ENCODE measurements at regions not wholly inside any gene's neighbourhood (a gene's known extent, or its start where the extent isn't known, plus 50 kb on each side); places are given as distances from the start of the nearest gene placed in this dataset.

DNA sequence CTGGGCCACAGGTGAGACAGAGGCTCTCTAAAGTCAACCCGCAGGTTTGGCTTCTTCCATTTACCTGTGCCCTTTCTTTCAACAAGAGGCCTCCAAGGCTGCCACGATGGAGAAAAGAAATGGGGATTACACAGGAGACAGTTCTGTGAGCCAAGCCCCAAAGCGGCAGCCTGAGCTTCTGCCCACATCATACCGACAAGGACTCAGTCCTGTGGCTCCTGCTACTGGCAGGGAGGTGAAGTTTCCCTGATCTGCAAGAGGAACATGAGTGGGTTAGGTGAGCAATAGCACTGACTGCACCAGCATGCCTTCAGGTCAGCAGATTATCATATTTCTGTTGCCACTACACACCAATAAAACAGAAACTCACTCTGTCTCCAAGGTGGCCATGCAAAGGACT is 800.0 kb downstream of the KCNJ18 start:
- Histone ChIP-seq H3K27me3 (ENCODE audit: insufficient read depth, low read length, poor library complexity) (no peaks in the 10 kb centered on the region), H3K27ac (ENCODE audit: low read length) (no peak overlapping the region), H3K36me3 (ENCODE audit: insufficient read depth, low read length) (no peaks in the 10 kb centered on the region), H3K9me3 (ENCODE audit: insufficient read depth, low read length, severe bottlenecking) (peaks cover 5% of the 10 kb centered on the region), H3K4me1 (ENCODE audit: insufficient read depth, low read length) (no peaks in the 10 kb centered on the region), H3K9ac (ENCODE audit: low read depth, low read length) (no peak overlapping the region), H3K4me2 (ENCODE audit: insufficient read depth, low read length) (no peak overlapping the region), H2AFZ (ENCODE audit: low read depth, low read length) (no peak overlapping the region), H4K20me1 (ENCODE audit: insufficient read depth, low read length) (no peaks in the 10 kb centered on the region), H3K79me2 (ENCODE audit: insufficient read depth, low read length) (no peaks in the 10 kb centered on the region), H3K4me3 (ENCODE audit: low read depth in 1 of 2, low read length in 2 of 2) (no peak overlapping the region)
- no peak for DNase-seq
- TF ChIP-seq, protein P1, sequence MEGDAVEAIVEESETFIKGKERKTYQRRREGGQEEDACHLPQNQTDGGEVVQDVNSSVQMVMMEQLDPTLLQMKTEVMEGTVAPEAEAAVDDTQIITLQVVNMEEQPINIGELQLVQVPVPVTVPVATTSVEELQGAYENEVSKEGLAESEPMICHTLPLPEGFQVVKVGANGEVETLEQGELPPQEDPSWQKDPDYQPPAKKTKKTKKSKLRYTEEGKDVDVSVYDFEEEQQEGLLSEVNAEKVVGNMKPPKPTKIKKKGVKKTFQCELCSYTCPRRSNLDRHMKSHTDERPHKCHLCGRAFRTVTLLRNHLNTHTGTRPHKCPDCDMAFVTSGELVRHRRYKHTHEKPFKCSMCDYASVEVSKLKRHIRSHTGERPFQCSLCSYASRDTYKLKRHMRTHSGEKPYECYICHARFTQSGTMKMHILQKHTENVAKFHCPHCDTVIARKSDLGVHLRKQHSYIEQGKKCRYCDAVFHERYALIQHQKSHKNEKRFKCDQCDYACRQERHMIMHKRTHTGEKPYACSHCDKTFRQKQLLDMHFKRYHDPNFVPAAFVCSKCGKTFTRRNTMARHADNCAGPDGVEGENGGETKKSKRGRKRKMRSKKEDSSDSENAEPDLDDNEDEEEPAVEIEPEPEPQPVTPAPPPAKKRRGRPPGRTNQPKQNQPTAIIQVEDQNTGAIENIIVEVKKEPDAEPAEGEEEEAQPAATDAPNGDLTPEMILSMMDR (IDR thresholded peaks at IDR 0.05; ENCODE audit: borderline replicate concordance, extremely low read depth, low read length, poor library complexity, severe bottlenecking), result no peak
- TF ChIP-seq EZH2 (IDR thresholded peaks at IDR 0.05; ENCODE audit: borderline replicate concordance, low read depth, low read length, severe bottlenecking), result no peak
- no peak for ATAC-seq (ENCODE audit: insufficient read depth, low read depth)

DNA sequence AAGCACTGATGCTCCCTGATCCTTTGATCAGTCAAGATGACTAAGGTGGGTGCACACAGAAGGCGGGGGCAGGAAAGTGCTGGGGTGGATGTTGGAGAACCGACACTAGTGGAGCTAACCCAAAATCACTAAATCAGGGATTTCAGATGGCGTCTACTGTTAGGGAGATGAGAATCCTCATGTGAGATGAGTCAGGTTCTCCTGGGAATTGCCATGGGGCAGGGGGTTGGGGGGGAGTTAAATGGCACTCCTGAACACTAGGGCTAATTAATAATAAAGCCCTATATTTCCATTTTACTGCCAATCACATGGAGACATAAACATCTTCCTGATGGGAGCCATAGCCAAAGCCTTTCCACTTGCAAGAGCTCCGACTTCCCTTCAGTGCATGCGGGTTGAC is 804.1 kb downstream of the KCNJ18 start:
- no peaks in the 10 kb centered on the region for H3K27me3 ChIP-seq (ENCODE audit: insufficient read depth, low read length, poor library complexity)
- TF ChIP-seq, protein P1 (IDR thresholded peaks at IDR 0.05; ENCODE audit: borderline replicate concordance, extremely low read depth, low read length, poor library complexity, severe bottlenecking), result no peak
- no peak for TF ChIP-seq EZH2 (IDR thresholded peaks at IDR 0.05; ENCODE audit: borderline replicate concordance, low read depth, low read length, severe bottlenecking)
- H4K20me1 ChIP-seq (ENCODE audit: insufficient read depth, low read length), result no peaks in the 10 kb centered on the region
- H3K27ac ChIP-seq (ENCODE audit: low read length), result no peak overlapping the region
- H3K9ac ChIP-seq (ENCODE audit: low read depth, low read length), result no peak overlapping the region
- H3K9me3 ChIP-seq (ENCODE audit: insufficient read depth, low read length, severe bottlenecking), result peaks cover 2% of the 10 kb centered on the region
- DNase-seq (no peak), ATAC-seq (ENCODE audit: insufficient read depth, low read depth) (no peak)
- no peak overlapping the region for H3K4me2 ChIP-seq (ENCODE audit: insufficient read depth, low read length)
- H2AFZ ChIP-seq (ENCODE audit: low read depth, low read length), result no peak overlapping the region
- no peaks in the 10 kb centered on the region for H3K4me1 ChIP-seq (ENCODE audit: insufficient read depth, low read length)
- no peaks in the 10 kb centered on the region for H3K36me3 ChIP-seq (ENCODE audit: insufficient read depth, low read length)
- no peaks in the 10 kb centered on the region for H3K79me2 ChIP-seq (ENCODE audit: insufficient read depth, low read length)
- H3K4me3 ChIP-seq (ENCODE audit: low read depth in 1 of 2, low read length in 2 of 2), result no peak overlapping the region

DNA sequence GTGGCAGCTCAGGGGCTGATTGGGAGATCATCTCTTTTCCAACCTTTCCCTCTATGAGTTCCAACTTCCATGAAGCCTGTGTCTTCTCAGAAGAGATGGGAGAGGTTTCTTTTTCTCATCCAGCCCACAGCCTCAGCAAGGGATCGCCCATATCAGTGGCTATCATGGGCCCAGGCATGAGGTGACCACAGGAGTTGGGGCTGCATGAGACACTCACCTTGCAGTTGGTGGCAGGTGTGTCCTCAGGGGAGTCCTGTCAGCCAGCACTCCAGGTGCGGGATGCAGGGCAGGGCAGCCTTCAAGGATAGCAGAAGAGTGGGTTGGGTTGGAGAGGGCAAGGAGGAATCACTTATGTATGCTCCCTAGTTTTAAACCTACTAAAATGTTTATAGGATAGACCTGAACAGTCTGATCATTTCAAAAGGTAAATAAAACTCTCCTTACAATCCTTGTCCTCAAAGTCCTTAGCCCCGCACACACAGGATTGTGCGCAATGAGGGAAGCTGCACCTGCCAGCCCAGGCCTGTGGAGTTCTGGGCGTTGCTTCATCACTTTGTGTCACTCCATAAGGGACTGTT is 811.1 kb downstream of the KCNJ18 start:
- Histone ChIP-seq H4K20me1 (ENCODE audit: insufficient read depth, low read length) (no peaks in the 10 kb centered on the region), H3K9ac (ENCODE audit: low read depth, low read length) (no peak overlapping the region), H3K36me3 (ENCODE audit: insufficient read depth, low read length) (no peaks in the 10 kb centered on the region), H3K27me3 (ENCODE audit: insufficient read depth, low read length, poor library complexity) (no peaks in the 10 kb centered on the region), H3K4me1 (ENCODE audit: insufficient read depth, low read length) (no peaks in the 10 kb centered on the region), H3K4me2 (ENCODE audit: insufficient read depth, low read length) (no peak overlapping the region), H3K79me2 (ENCODE audit: insufficient read depth, low read length) (no peaks in the 10 kb centered on the region), H3K4me3 (ENCODE audit: low read depth in 1 of 2, low read length in 2 of 2) (no peak overlapping the region), H3K9me3 (ENCODE audit: insufficient read depth, low read length, severe bottlenecking) (peaks cover 14% of the 10 kb centered on the region), H2AFZ (ENCODE audit: low read depth, low read length) (no peak overlapping the region), H3K27ac (ENCODE audit: low read length) (no peak overlapping the region)
- ATAC-seq (ENCODE audit: insufficient read depth, low read depth) (no peak), DNase-seq (no peak)
- TF ChIP-seq EZH2 (IDR thresholded peaks at IDR 0.05; ENCODE audit: borderline replicate concordance, low read depth, low read length, severe bottlenecking), result no peak
- TF ChIP-seq, protein P1 (IDR thresholded peaks at IDR 0.05; ENCODE audit: borderline replicate concordance, extremely low read depth, low read length, poor library complexity, severe bottlenecking), result no peak

DNA sequence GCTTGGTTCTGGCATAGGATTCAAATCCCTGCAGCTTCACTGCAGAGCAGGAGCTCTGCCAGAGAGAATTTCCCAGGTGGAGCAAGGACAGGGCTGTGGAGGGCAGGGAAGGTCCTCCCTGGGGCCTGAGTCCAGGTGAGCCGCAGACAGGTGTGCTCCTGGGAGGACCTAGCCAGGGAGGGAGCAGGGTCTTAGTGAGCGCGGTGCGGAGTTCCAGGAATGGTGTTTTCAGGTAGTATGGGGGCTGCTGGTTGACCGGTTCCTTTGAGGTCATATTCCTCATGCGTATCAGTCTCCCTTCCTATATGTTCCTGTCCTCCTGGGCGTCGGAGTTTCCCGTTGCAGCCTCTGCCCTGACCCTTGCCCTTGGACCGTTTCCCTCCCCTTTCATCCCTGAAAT is 813.3 kb downstream of the KCNJ18 start:
- DNase-seq (no peak), ATAC-seq (ENCODE audit: insufficient read depth, low read depth) (no peak)
- H3K4me1 ChIP-seq (ENCODE audit: insufficient read depth, low read length), result no peaks in the 10 kb centered on the region
- no peaks in the 10 kb centered on the region for H3K27me3 ChIP-seq (ENCODE audit: insufficient read depth, low read length, poor library complexity)
- peaks cover 14% of the 10 kb centered on the region for H3K9me3 ChIP-seq (ENCODE audit: insufficient read depth, low read length, severe bottlenecking)
- H2AFZ ChIP-seq (ENCODE audit: low read depth, low read length), result no peak overlapping the region
- H3K4me2 ChIP-seq (ENCODE audit: insufficient read depth, low read length), result no peak overlapping the region
- no peak overlapping the region for H3K9ac ChIP-seq (ENCODE audit: low read depth, low read length)
- H4K20me1 ChIP-seq (ENCODE audit: insufficient read depth, low read length), result no peaks in the 10 kb centered on the region
- no peaks in the 10 kb centered on the region for H3K36me3 ChIP-seq (ENCODE audit: insufficient read depth, low read length)
- TF ChIP-seq, protein P1 (IDR thresholded peaks at IDR 0.05; ENCODE audit: borderline replicate concordance, extremely low read depth, low read length, poor library complexity, severe bottlenecking), result no peak
- TF ChIP-seq EZH2 (IDR thresholded peaks at IDR 0.05; ENCODE audit: borderline replicate concordance, low read depth, low read length, severe bottlenecking), result no peak
- no peak overlapping the region for H3K27ac ChIP-seq (ENCODE audit: low read length)
- no peak overlapping the region for H3K4me3 ChIP-seq (ENCODE audit: low read depth in 1 of 2, low read length in 2 of 2)
- no peaks in the 10 kb centered on the region for H3K79me2 ChIP-seq (ENCODE audit: insufficient read depth, low read length)
